Putamen (tissue), 1 donor: ENCODE measurements at regions not wholly inside any gene's neighbourhood (a gene's known extent, or its start where the extent isn't known, plus 50 kb on each side); places are given as distances from the start of the nearest gene placed in this dataset.

Experiments
- DNase-seq: peaks from one replicate; pipeline ENCODE4 v3.0.0-alpha.2; 2016; ENCODE audit warnings: low spot score

- DNase-seq, result no peak
Observed at GRCh38 chr15:72919936-72920465, 132.3 kb upstream of the NEO1 start.

GRCh38 chr15:72916897-72917296 lies 133.3 kb upstream of the ADPGK start:
- DNase-seq, result no peak

GRCh38 chr15:72916378-72916777 lies 132.8 kb upstream of the ADPGK start:
- no peak for DNase-seq

- DNase-seq, result no peak
Observed at GRCh38 chr15:72915843-72916242, 132.3 kb upstream of the ADPGK start.

GRCh38 chr15:72912996-72913395 lies 129.4 kb upstream of the ADPGK start:
- DNase-seq, result no peak

- no peak for DNase-seq
Observed at GRCh38 chr15:72912121-72912520, 128.6 kb upstream of the ADPGK start.

GRCh38 chr15:72911626-72912025 lies 128.1 kb upstream of the ADPGK start:
- no peak for DNase-seq

GRCh38 chr15:72908713-72909112 lies 125.2 kb upstream of the ADPGK start:
- DNase-seq, result no peak

- no peak for DNase-seq
Observed at GRCh38 chr15:72907733-72908132, 124.2 kb upstream of the ADPGK start.

GRCh38 chr15:72902919-72903260 lies 119.3 kb upstream of the ADPGK start:
- DNase-seq, result no peak

- peak; percentile 33 for DNase-seq
Observed at GRCh38 chr15:72902245-72902918, 118.8 kb upstream of the ADPGK start.

- no peak for DNase-seq
Observed at GRCh38 chr15:72892986-72893385, 109.4 kb upstream of the ADPGK start.

- no peak for DNase-seq
Observed at GRCh38 chr15:72890043-72890442, 106.5 kb upstream of the ADPGK start.

GRCh38 chr15:72889545-72889944 lies 106.0 kb upstream of the ADPGK start:
- no peak for DNase-seq

GRCh38 chr15:72888811-72889210 lies 105.3 kb upstream of the ADPGK start:
- DNase-seq, result no peak

GRCh38 chr15:72888211-72888610 lies 104.7 kb upstream of the ADPGK start:
- DNase-seq, result no peak

GRCh38 chr15:72887376-72887775 lies 103.8 kb upstream of the ADPGK start:
- no peak for DNase-seq

GRCh38 chr15:72884311-72884710 lies 100.8 kb upstream of the ADPGK start:
- no peak for DNase-seq

- no peak for DNase-seq
Observed at GRCh38 chr15:72873379-72874233, 90.0 kb upstream of the ADPGK start.

GRCh38 chr15:72872066-72872845 lies 88.7 kb upstream of the ADPGK start:
- no peak for DNase-seq

GRCh38 chr15:72866866-72867616 lies 83.5 kb upstream of the ADPGK start:
- no peak for DNase-seq

- no peak for DNase-seq
Observed at GRCh38 chr15:72866182-72866581, 82.6 kb upstream of the ADPGK start.
